ENCODE measurements at regions not wholly inside any gene's neighbourhood (a gene's known extent, or its start where the extent isn't known, plus 50 kb on each side); places are given as distances from the start of the nearest gene placed in this dataset.
"Not testable (repeated sequence)": the region's sequence is repeated elsewhere in the genome, so short reads cannot be mapped to it uniquely, and the experiment has no call there.

- no peak for TF ChIP-seq CTCF (IDR thresholded peaks at IDR 0.05; ENCODE audit: insufficient read depth, missing control alignments)
Measured at GRCh38 chr14:101088714-101089113, 185.2 kb upstream of the RTL1 start.

DNA sequence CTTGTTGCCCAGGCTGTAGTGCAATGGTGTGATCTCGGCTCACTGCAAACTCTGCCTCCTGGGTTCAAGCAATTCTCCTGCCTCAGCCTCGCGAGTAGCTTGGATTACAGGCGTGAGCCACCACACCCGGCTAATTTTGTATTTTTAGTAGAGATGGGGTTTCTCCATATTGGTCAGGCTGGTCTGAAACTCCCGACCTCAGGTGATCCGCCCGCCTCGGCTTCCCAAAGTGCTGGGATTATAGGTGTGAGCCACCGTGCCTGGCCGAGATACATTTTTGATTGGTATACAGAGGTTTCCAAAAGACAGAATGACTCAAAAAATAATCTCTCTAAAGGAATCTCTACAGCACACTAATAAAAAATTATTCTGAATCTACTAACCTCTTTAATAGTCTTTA lies 187.0 kb upstream of the RTL1 start:
- not testable (repeated sequence) for DNase-seq (ENCODE audit: insufficient read length, low spot score); FAIRE-seq

More at GRCh38 chr14:101088714-101089113, 185.2 kb upstream of the RTL1 start:
- DNase-seq (ENCODE audit: insufficient read length, low spot score) (no peak), FAIRE-seq (no peak)

GRCh38 chr14:101090976-101091375 lies 187.5 kb upstream of the RTL1 start:
- no peak for TF ChIP-seq CTCF (IDR thresholded peaks at IDR 0.05; ENCODE audit: insufficient read depth, missing control alignments)
- no peak for DNase-seq (ENCODE audit: insufficient read length, low spot score)
- FAIRE-seq, result no peak

- DNase-seq (ENCODE audit: insufficient read length, low spot score); FAIRE-seq: not testable (repeated sequence)
Measured at GRCh38 chr14:101094916-101095315, 191.4 kb upstream of the RTL1 start.

DNA sequence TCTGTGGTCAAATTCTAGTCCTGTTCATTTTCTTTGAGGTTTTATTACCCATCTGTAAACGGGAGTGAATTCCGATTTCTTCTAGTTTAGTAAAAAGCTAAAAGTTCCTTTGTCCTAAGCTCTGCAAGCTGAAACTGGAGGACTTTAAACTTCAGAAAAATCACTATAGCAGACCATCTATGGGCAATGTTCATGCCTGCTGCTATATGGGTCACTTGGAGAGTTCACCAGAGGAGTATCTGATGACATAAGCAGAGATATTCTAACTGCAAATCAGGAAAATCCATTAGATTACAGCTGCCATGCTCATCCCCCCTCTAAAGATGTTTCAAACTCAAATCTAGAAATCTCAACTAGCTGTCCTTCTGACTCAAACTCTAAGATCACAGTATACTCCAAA lies 193.0 kb upstream of the RTL1 start:
- TF ChIP-seq CTCF (IDR thresholded peaks at IDR 0.05; ENCODE audit: insufficient read depth, missing control alignments), result no peak
- DNase-seq (ENCODE audit: insufficient read length, low spot score), result no peak
- FAIRE-seq, result no peak

DNA sequence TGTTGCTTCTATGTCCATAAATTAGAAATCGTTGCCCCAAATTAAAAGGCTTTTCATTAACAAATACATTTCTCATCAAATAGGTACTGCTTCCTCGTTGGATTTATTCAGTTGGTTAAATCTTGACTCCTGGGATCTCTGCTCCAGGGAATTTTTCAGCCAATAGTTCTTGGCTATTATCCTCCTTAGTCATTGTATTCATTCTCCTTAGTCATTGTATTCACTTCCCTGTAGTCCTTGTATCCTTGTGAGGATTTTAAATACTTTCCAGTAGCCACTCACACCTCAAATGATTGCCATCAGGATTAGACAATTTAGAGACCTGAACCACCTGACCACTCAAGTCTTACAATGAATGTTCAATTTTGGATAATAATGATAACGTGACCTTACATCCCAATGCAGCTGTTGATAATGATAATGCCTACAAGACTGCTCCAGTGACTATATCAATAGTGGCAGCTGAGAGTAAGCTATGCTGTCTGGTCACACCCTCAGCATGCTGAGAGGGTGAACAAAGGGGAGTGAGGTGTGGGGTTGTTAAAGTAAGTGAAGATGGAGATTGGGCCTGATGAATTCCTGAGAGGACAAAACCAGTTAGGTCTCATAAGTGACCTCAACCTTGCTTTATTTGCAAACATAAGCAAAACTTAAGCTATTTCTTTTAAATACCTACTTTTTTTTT lies 193.7 kb upstream of the RTL1 start:
- FAIRE-seq (no peak), DNase-seq (ENCODE audit: insufficient read length, low spot score) (no peak)
- TF ChIP-seq CTCF (IDR thresholded peaks at IDR 0.05; ENCODE audit: insufficient read depth, missing control alignments), result no peak

GRCh38 chr14:101098177-101098576 lies 194.7 kb upstream of the RTL1 start:
- FAIRE-seq (no peak), DNase-seq (ENCODE audit: insufficient read length, low spot score) (no peak)
- TF ChIP-seq CTCF (IDR thresholded peaks at IDR 0.05; ENCODE audit: insufficient read depth, missing control alignments), result no peak

DNA sequence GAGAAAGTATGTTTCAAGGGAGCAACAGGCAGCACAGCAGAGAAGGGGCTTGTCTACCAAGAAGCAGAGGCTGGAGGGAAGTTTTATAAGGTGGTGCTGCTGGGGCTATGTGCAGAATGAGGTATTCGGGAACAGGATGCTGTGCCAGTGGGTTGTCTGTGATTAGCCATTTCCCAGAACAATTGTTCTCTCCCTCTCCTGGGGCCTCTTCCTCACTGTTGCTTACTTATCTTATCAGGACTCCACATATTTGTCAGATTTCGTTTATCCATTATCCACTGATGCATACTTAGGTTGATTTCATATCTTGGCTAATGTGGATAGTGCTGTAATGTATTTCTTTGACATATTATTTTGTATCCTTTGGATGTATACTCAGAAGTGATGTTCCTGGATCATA lies 195.1 kb upstream of the RTL1 start:
- DNase-seq (ENCODE audit: insufficient read length, low spot score) (no peak), FAIRE-seq (no peak)

More for the DNA sequence above, 195.1 kb upstream of the RTL1 start:
- TF ChIP-seq CTCF (IDR thresholded peaks at IDR 0.05; ENCODE audit: insufficient read depth, missing control alignments), result no peak
